SU-DHL-6 (cell line): ENCODE measurements at regions not wholly inside any gene's neighbourhood (a gene's known extent, or its start where the extent isn't known, plus 50 kb on each side); places are given as distances from the start of the nearest gene placed in this dataset.

Source experiments
- H2AFZ ChIP-seq: fragments of 200-600 bp; sonication (generic); 2 replicates; pipeline ENCODE4 v1.6.1; 2014; ENCODE audit warnings: low read depth, mild to moderate bottlenecking, moderate library complexity, mixed read lengths, antibody characterized with exemption, low read length; ENCODE audit not compliant: severe bottlenecking
- H3F3A ChIP-seq: fragments of 200-600 bp; shearing (Covaris generic); 2 replicates; pipeline ENCODE4 v1.6.0; 2016; ENCODE audit warnings: antibody characterized with exemption, mild to moderate bottlenecking; ENCODE audit not compliant: insufficient read depth
- H3K27ac ChIP-seq: fragments of 200-600 bp; sonication (generic); 2 replicates; pipeline ENCODE4 v1.5.1; 2016; ENCODE audit warnings: low read depth, mild to moderate bottlenecking, low read length, moderate library complexity, mixed read lengths
- H3K27me3 ChIP-seq: fragments of 200-600 bp; sonication (generic), shearing (Covaris generic); 2 replicates; pipeline ENCODE4 v1.6.0; 2014; ENCODE audit warnings: mild to moderate bottlenecking, low read length
- H3K36me3 ChIP-seq: fragments of 200-600 bp; sonication (generic); 2 replicates; pipeline ENCODE4 v1.6.1; 2014; ENCODE audit warnings: mild to moderate bottlenecking, low read length, mixed read lengths
- H3K4me2 ChIP-seq: fragments of 300-600, 200-600 bp; shearing (Covaris generic), sonication (generic); 2 replicates; pipeline ENCODE4 v1.6.0; 2014; ENCODE audit warnings: low read length, low read depth, mild to moderate bottlenecking; ENCODE audit not compliant: poor library complexity, severe bottlenecking
- H3K4me3 ChIP-seq: fragments of 200-600 bp; sonication (generic); 2 replicates; pipeline ENCODE4 v1.5.1; 2014; ENCODE audit warnings: antibody characterized with exemption, low read length, mild to moderate bottlenecking, mixed read lengths; ENCODE audit not compliant: insufficient read depth, poor library complexity, severe bottlenecking
- H3K79me2 ChIP-seq: fragments of 200-600 bp; sonication (generic); 2 replicates; pipeline ENCODE4 v1.6.1; 2014; ENCODE audit warnings: mild to moderate bottlenecking, low read length, moderate library complexity; ENCODE audit not compliant: insufficient read depth
- H3K9ac ChIP-seq: fragments of 200-600 bp; sonication (generic); 2 replicates; pipeline ENCODE4 v1.7.0; 2014; ENCODE audit warnings: mild to moderate bottlenecking, low read length
- H3K9me2 ChIP-seq: fragments of 200-600 bp; sonication (generic); replicated peaks from 2 replicates; pipeline ENCODE4 v1.6.1; 2014; ENCODE audit warnings: low read length; ENCODE audit not compliant: insufficient read depth
- H3K9me3 ChIP-seq: fragments of 200-600 bp; sonication (generic); 2 replicates; pipeline ENCODE4 v1.6.1; 2014; ENCODE audit warnings: low read length, mixed read lengths; ENCODE audit not compliant: insufficient read depth
- H4K20me1 ChIP-seq: fragments of 200-600 bp; sonication (generic); 2 replicates; pipeline ENCODE4 v1.6.1; 2014; ENCODE audit warnings: low read depth, mild to moderate bottlenecking, antibody characterized with exemption, low read length, moderate library complexity, mixed read lengths
- CTCF ChIP-seq: fragments of 200-600 bp; sonication (generic); IDR thresholded peaks from one replicate; pipeline ENCODE4 v1.5.1; 2017; ENCODE audit warnings: antibody characterized with exemption, mild to moderate bottlenecking, low read length, moderate library complexity; ENCODE audit not compliant: insufficient read depth, poor library complexity, severe bottlenecking
- EZH2phosphoT487 ChIP-seq: fragments of 200-600 bp; sonication (generic), shearing (Covaris generic); conservative IDR thresholded peaks from 2 replicates; pipeline ENCODE4 v1.6.1; 2018; ENCODE audit warnings: mild to moderate bottlenecking, antibody characterized with exemption, low read length, moderate library complexity, mixed read lengths

GRCh38 chr6:81819767-81820166, 67.3 kb upstream of the TENT5A start:
- Histone ChIP-seq H3K9me3 (no peaks in the 10 kb centered on the region), H3K27me3 (no peaks in the 10 kb centered on the region), H3K79me2 (no peaks in the 10 kb centered on the region), H3K9me2 (no peaks in the 10 kb centered on the region), H2AFZ (no peak overlapping the region), H4K20me1 (no peaks in the 10 kb centered on the region), H3K27ac (no peak overlapping the region), H3K36me3 (no peaks in the 10 kb centered on the region), H3K4me3 (no peak overlapping the region), H3F3A (no peaks in the 10 kb centered on the region), H3K4me2 (no peak overlapping the region), H3K9ac (no peak overlapping the region)
- TF ChIP-seq CTCF = no peak
- no peak for TF ChIP-seq EZH2phosphoT487

GRCh38 chr6:81818901-81819361, 66.5 kb upstream of the TENT5A start:
- H3K9me3 ChIP-seq = no peaks in the 10 kb centered on the region
- H3K27me3 ChIP-seq = no peaks in the 10 kb centered on the region
- no peaks in the 10 kb centered on the region for H3F3A ChIP-seq
- H3K9me2 ChIP-seq = no peaks in the 10 kb centered on the region
- H3K27ac ChIP-seq = no peak overlapping the region
- no peak overlapping the region for H3K9ac ChIP-seq
- H3K79me2 ChIP-seq = no peaks in the 10 kb centered on the region
- H2AFZ ChIP-seq = no peak overlapping the region
- H3K4me3 ChIP-seq = no peak overlapping the region
- H3K4me2 ChIP-seq = no peak overlapping the region
- H4K20me1 ChIP-seq = no peaks in the 10 kb centered on the region
- H3K36me3 ChIP-seq = no peaks in the 10 kb centered on the region
- TF ChIP-seq EZH2phosphoT487 (no peak), CTCF (no peak)

GRCh38 chr6:81816380-81816779, 63.9 kb upstream of the TENT5A start:
- Histone ChIP-seq H3K9me2 (no peaks in the 10 kb centered on the region), H3K36me3 (no peaks in the 10 kb centered on the region), H3K9ac (no peak overlapping the region), H2AFZ (no peak overlapping the region), H3K79me2 (no peaks in the 10 kb centered on the region), H4K20me1 (no peaks in the 10 kb centered on the region), H3K27ac (no peak overlapping the region), H3K4me3 (no peak overlapping the region), H3K27me3 (0 out of 2 replicates have a peak, but pooled peaks cover 3% of the 10 kb centered on the region), H3F3A (no peaks in the 10 kb centered on the region), H3K9me3 (no peaks in the 10 kb centered on the region), H3K4me2 (no peak overlapping the region)
- TF ChIP-seq EZH2phosphoT487 (no peak), CTCF (no peak)
